NCI-H446 treated with DMSO at 0.1 percent for 48 hours (cell line): ENCODE measurements at regions not wholly inside any gene's neighbourhood (a gene's known extent, or its start where the extent isn't known, plus 50 kb on each side); places are given as distances from the start of the nearest gene placed in this dataset.

Source experiments
- DNase-seq: peaks from one replicate; lab custom pipeline; 2025; lab: John Stamatoyannopoulos, UW

GRCh38 chr4:177108708-177109107 is 201.0 kb upstream of the NEIL3 start:
- no peak for DNase-seq

- no peak for DNase-seq
Observed at GRCh38 chr4:177109769-177110168, 199.9 kb upstream of the NEIL3 start.

DNA sequence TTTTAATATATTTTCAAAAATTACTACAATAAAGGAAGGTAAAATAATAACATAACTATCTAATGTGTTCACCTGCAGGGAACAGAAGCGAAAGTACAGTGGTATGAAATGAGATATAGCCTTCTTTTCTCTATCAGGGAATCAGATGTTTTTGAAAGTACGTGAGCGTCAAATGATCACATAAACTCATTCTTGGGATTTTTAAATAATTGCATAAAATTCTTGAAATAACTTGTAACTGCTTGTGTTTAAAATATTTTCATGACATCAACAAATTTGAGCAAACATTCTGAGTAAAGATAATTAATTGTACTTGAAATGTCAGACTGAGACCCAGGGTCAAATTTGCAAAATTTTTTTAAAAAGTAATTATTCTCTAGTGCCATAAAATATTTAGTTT is 193.5 kb upstream of the NEIL3 start:
- no peak for DNase-seq

- no peak for DNase-seq
Observed at GRCh38 chr4:177117256-177117655, 192.4 kb upstream of the NEIL3 start.

GRCh38 chr4:177118596-177118995 is 191.1 kb upstream of the NEIL3 start:
- DNase-seq: no peak

DNA sequence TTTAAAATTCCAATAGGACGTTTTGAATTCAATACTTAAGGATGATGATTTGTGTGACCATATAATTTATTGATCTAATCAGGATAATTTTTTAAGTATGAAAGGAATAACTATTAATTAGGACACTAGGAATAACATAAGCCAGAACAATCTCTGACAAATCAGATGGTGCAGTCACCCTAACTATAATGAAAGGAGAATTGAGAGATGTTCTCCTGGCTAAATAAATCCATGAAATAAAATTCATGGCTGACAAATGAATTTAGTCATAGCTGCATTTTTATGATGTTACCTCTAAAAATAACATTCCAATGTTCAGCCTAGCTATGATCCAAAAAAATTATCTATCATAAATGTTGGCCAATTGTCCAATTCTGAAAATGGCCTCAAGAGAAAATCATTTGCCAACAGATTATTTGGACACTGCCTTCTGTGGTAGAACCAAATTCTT is 190.6 kb upstream of the NEIL3 start:
- DNase-seq: no peak

DNA sequence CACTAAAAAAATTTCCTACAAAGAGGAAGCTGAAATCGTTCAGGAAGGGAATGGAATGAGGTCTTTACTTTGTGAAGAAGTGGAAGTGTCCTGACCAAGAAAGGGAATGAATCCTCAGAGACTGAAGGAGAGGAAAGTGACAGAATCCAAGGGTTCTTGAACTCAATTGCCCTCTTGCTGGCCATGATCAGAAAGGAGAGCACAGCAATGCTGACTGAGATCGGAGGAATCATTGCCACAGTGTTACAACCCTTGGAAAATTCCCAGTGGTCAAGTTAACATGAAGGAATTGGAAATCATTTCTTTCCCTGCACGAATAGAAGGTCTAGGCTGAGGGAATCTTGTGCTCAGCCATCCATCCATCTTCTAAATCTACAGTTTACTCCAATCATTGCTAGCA is 190.0 kb upstream of the NEIL3 start:
- no peak for DNase-seq

DNA sequence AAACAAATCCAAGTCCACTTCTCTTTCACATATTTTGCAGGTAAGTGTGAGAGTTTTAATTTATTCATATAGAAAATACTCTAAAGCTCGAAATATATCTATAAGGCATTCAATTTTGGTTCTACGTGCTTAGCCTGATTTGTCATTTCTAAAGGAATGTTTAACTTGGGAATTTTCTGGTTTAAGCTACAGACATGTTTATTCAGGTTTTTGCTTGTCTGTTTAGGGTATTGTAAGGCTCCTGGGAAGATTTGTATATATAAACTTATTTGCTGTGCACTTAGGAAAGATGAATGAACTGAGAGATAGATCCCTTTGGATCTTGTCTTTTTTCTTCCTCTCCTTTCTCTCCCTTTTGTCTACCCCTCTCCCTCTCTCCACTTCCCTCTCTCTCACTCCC is 185.9 kb upstream of the NEIL3 start:
- no peak for DNase-seq

DNA sequence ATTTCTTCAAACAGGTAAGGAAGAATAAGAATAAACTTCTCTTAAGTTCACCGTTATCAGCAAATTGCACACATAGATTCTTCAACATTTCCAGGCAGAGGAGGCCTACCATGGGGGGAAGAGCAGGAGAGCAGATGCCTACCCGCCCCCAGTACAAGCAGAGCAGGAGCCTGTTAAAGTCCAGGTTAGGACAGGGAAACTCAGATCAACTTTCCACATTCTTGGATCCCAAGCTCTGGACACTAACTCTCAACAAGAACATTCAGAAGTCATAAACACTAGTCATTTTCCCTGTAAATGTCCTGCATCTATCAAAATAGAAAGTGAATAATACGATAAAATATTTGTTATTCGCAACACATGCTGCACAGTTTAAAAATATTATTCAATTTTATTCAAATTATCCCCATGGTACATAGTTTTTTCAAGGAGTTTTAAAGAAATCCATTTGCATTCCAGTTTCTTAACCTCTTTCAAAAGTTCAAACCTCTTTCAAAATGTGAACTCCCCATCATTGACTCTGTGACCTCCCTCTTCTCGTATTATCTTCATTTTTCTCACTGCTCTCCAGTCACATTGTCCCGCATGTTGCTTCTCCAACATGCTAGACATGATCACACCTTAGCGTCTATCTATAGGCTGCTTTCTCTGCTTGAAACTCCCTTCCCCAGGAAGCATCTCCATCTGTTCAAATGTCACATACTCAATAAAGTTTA is 185.2 kb upstream of the NEIL3 start:
- no peak for DNase-seq

DNA sequence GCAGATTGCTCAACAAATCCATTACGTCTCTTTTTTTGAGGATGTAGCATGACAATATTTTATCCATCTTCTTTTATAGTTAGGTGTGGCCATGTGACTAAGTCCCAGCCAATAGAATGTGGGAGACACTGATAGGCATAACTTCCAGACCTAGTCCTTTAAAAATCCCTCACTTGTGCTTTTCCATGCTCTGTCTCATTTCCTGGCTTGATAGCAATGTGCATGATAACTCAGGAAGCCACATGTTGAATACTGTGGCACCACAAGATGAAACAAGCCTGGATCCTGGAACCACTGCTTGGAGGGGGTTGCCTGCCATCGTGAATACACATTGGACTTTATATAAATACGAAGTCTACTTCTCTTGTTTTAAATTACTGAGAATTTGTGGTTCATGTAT is 184.0 kb upstream of the NEIL3 start:
- DNase-seq: no peak

DNA sequence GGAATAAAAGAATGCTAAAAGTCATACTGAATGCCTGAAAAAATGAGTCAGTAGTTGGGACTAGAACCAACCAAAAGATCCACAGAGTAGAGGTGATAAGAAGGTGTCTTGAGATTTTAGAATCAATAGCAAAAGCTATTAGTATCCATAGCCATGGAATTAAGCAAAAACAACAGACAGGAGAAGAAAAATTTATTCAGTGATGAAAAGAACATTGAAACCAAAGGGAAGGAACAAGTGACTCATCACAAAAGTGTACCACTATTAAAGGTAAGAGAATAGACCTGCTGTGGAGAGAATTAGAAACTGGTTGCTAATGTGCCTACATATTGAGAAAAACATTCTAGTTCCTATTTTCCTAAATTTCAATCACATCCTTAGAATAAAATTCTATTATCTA is 182.0 kb upstream of the NEIL3 start:
- DNase-seq: no peak

- no peak for DNase-seq
Observed at GRCh38 chr4:177128306-177128705, 181.4 kb upstream of the NEIL3 start.

DNA sequence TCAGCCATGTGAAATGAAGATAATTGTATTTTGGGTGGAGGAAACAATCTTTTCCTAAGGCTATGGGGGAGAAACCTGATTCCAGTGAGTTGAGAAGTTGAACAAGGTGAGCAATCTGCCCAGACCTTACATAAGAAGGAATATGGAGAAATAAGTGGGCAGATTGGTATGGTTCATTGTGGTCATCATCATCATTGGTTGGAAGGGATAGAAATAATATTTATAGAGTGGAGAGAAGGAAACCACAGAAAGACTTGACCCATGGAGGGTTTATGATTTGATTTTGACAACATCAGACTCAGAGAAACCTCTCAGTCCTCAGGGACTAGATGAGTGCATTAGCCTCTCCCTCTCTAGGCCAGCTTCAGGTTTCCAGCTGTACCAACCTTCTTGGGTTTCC is 177.9 kb upstream of the NEIL3 start:
- DNase-seq: no peak

DNA sequence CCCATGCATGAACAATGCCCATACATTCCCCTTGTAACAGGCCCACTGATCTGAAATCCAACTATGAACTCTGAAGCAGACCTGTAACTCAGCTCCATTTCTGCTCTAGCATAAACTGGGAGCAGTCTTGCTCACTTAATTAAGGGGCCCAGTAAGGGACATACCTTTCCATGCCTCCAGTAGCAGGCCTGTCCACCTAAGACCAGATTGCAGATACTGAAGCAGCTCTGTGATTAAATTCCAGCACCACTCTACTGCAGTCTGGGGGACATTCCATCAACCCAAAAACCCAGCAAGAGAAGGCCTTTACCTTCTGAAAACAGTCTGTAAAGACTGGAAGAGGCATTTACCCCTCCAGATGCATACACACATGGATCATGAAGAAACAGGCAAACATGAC is 162.0 kb upstream of the NEIL3 start:
- no peak for DNase-seq

GRCh38 chr4:177155454-177155853 is 154.2 kb upstream of the NEIL3 start:
- no peak for DNase-seq

- no peak for DNase-seq
Observed at GRCh38 chr4:177159600-177159999, 150.1 kb upstream of the NEIL3 start.

DNA sequence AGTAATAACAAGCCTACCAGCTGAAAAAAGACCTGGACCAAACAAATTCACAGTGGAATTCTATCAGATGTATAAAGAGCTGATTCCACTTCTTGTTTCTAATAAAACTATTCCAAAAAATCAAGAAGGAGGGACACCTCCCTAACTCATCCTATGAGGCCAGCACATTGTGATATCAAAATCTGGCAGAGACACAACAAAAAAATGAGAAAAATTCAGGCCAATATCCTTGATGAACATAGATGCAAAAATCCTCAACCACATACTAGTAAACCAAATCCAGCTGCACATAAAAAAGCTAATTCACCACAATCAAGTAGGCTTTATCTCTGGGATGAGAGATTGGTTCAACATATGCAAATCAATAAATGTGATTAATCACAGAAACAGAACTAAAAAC is 147.9 kb upstream of the NEIL3 start:
- no peak for DNase-seq

DNA sequence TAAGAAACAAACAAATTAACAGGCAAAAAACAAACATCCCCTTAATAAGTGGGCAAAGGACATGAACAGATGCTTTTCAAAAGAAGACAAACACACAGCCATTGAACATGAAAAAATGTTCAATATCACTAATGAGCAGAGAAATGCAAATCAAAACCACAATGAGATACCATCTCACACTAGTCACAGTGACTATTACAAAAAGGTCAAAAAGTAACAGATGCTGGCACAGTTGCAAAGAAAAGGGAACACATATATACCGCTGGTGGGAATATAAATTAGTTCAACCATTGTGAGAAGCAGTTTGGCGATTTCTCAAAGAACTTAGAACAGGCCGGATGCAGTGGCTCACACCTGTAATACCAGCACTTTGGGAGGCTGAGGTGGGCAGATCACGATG is 146.1 kb upstream of the NEIL3 start:
- DNase-seq: no peak

GRCh38 chr4:177171588-177171987 is 138.1 kb upstream of the NEIL3 start:
- no peak for DNase-seq

DNA sequence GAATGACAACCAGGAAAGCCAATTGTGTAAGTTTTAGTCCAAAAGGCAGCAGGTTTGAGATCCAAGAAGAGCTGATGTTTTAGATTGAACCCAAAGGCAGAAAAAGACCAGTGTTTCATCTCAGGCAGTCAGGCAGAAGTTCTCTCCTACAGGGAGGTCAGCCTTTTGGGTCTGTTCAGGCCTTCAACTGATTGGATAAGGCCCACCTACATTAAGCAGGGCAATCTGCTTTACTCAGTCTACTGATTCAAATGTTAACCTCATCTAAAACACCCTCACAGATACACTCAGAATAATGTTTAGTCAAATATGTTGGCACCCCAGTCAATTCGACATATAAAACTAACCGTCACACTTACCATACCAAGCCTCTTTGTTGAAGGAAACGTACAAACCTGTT is 134.2 kb upstream of the NEIL3 start:
- no peak for DNase-seq

GRCh38 chr4:177177541-177178081 is 132.1 kb upstream of the NEIL3 start:
- no peak for DNase-seq

GRCh38 chr4:177178246-177178645 is 131.4 kb upstream of the NEIL3 start:
- no peak for DNase-seq

DNA sequence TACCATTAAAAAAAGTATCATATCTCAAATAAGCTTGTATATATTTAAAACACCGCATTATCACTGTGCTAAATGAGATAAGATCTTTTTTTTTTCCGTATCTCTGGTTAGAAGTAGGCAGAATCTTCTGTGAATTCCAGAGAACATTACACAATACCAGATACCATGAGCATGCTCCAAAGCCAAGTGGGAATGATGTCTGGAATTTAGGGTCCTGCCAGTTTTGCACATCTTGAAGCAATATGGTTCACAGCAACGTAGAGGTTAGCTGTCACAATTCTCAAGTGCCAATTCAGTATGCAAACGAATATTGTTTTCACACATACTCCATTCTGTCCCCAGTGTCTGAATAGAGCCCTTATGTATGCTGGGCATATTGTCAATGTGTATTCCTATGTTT is 127.5 kb upstream of the NEIL3 start:
- DNase-seq: no peak

- DNase-seq: no peak
Observed at GRCh38 chr4:177182728-177183127, 126.9 kb upstream of the NEIL3 start.
